ENCODE measurements at regions not wholly inside any gene's neighbourhood (a gene's known extent, or its start where the extent isn't known, plus 50 kb on each side); places are given as distances from the start of the nearest gene placed in this dataset.

DNA sequence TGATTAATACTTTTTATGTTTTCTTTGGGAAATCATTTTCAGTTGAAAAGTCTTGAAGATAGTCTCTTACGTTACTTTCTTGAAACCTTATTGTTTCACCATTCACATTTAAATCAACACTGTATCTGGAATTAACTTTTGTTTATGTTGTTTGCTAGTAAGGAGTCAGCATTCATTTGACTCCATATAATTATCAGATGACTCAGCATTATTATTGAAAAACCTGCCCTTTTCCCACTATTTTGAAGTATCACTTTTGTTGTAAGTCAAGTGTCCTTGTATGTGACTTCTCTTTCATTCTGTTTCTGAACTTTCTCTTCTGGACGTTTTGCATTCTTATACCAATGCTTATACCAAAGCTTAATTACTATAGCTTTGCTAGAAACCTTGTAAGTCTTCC is 186.1 kb upstream of the KLF12 start:
- ATAC-seq (ENCODE audit: low read depth) (no peak), DNase-seq (ENCODE audit: low spot score in 2 of 2) (no peak)
- Mint-ChIP-seq H3K9me3 (no peaks in the 10 kb centered on the region), H3K27me3 (peaks cover 4% of the 10 kb centered on the region), H3K27ac (no peak overlapping the region), H3K4me1 (peaks cover 3% of the 10 kb centered on the region), H3K36me3 (no peaks in the 10 kb centered on the region), H3K4me3 (no peak overlapping the region)

DNA sequence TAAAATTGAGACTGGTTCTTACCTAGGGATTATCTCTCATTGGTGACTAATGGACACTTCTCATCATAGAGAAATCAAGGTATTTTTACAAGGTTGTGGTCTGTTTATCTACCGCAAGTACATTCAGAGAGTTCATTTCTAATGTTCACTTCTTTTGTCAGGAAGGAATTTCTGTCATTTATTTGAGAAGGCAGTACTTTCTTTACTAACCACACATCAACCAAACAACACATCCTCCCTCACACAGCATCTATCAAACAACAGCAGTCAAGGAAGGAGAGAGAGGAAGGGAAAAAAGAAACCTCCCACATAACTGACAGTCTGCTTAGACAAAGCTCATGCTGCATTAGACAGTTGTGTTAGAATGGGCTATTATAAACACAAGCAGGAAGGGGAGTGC is 182.3 kb upstream of the KLF12 start:
- no peak for DNase-seq (ENCODE audit: low spot score in 2 of 2)
- no peak for ATAC-seq (ENCODE audit: low read depth)
- H3K4me3 Mint-ChIP-seq, result no peak overlapping the region

DNA sequence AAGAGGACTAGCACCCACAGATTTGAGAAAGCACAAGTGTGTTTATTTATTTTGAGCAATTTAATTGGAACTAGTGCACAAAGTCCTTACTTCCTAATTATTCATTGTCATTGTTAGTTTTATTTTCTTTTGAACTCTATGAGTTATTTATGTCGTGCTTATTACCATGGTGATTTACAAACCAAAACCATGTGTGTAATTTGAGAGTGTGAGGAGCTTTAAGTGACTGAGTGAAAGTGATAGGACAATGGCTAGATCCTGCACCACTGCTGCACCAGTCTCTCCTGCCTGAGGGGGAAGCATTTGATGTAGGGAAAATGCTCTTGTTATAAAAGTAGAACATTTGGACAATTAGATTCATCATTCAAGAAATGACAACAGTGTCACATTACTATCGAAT is 172.3 kb upstream of the KLF12 start:
- ATAC-seq (ENCODE audit: low read depth) (peak; percentile 57), DNase-seq (ENCODE audit: low spot score in 2 of 2) (no peak)
- Mint-ChIP-seq H3K4me1 (no peaks in the 10 kb centered on the region), H3K27ac (no peak overlapping the region), H3K9me3 (peaks cover 2% of the 10 kb centered on the region), H3K36me3 (peaks cover 2% of the 10 kb centered on the region), H3K27me3 (peaks cover 5% of the 10 kb centered on the region), H3K4me3 (no peak overlapping the region)

More for the DNA sequence above, 182.3 kb upstream of the KLF12 start:
- no peaks in the 10 kb centered on the region for H3K9me3 Mint-ChIP-seq
- H3K27me3 Mint-ChIP-seq, result peaks cover 1% of the 10 kb centered on the region
- H3K27ac Mint-ChIP-seq, result no peak overlapping the region
- peaks cover 3% of the 10 kb centered on the region for H3K4me1 Mint-ChIP-seq
- no peaks in the 10 kb centered on the region for H3K36me3 Mint-ChIP-seq

- peaks cover 2% of the 10 kb centered on the region for H3K36me3 Mint-ChIP-seq
- H3K27me3 Mint-ChIP-seq, result peaks cover 5% of the 10 kb centered on the region
- no peak overlapping the region for H3K27ac Mint-ChIP-seq
- ATAC-seq (ENCODE audit: low read depth), result no peak
- peaks cover 2% of the 10 kb centered on the region for H3K9me3 Mint-ChIP-seq
- DNase-seq (ENCODE audit: low spot score in 2 of 2), result no peak
- no peak overlapping the region for H3K4me3 Mint-ChIP-seq
- no peaks in the 10 kb centered on the region for H3K4me1 Mint-ChIP-seq
These were observed 171.7 kb upstream of the KLF12 start for GRCh38 chr13:74305876-74306275.

DNA sequence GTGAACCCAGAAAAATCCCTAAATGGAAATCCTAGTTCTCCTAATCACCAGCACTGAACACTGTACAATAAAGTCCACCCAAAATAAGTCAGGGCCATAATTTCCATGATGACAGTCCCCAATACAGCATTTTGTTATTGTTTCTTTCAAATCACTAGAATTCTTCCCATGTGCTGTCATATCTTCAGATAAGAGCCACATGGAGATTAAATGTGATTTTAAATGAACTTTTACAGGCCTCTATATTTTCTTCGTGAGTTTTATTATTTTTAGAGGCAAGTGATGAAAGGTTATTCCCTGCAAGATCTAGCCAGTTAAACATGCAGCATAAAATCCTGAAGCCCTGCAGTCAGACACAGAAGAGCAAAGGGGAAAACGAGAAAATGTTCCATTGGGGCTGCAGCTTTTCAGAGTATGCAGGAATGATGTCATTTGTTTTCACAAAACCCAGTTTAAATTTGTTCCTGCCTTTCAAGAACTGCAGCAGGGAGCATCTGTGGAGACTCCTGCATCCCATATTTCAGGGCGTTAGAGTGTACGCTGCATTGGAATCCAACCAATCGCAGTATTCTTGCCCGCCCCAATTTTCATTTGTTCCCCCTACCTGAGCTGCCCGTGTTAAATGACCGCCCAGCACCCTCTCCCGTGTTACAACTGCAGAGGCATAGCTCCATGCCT is 167.2 kb upstream of the KLF12 start:
- Mint-ChIP-seq H3K27me3 (no peaks in the 10 kb centered on the region), H3K4me1 (peaks cover 10% of the 10 kb centered on the region), H3K27ac (no peak overlapping the region), H3K9me3 (no peaks in the 10 kb centered on the region), H3K36me3 (no peaks in the 10 kb centered on the region), H3K4me3 (no peak overlapping the region)
- DNase-seq (ENCODE audit: low spot score in 2 of 2), result no peak
- ATAC-seq (ENCODE audit: low read depth), result no peak

GRCh38 chr13:74300162-74300561 is 166.0 kb upstream of the KLF12 start:
- H3K4me3 Mint-ChIP-seq, result no peak overlapping the region
- ATAC-seq (ENCODE audit: low read depth) (no peak), DNase-seq (ENCODE audit: low spot score in 2 of 2) (no peak)
- no peak overlapping the region for H3K27ac Mint-ChIP-seq
- peaks cover 10% of the 10 kb centered on the region for H3K4me1 Mint-ChIP-seq
- no peaks in the 10 kb centered on the region for H3K9me3 Mint-ChIP-seq
- no peaks in the 10 kb centered on the region for H3K36me3 Mint-ChIP-seq
- no peaks in the 10 kb centered on the region for H3K27me3 Mint-ChIP-seq

GRCh38 chr13:74299721-74300120 is 165.5 kb upstream of the KLF12 start:
- H3K27ac Mint-ChIP-seq, result no peak overlapping the region
- H3K4me3 Mint-ChIP-seq, result no peak overlapping the region
- no peaks in the 10 kb centered on the region for H3K9me3 Mint-ChIP-seq
- no peaks in the 10 kb centered on the region for H3K36me3 Mint-ChIP-seq
- no peaks in the 10 kb centered on the region for H3K27me3 Mint-ChIP-seq
- H3K4me1 Mint-ChIP-seq, result peaks cover 10% of the 10 kb centered on the region
- ATAC-seq (ENCODE audit: low read depth) (peak; percentile 24), DNase-seq (ENCODE audit: low spot score in 2 of 2) (no peak)

DNA sequence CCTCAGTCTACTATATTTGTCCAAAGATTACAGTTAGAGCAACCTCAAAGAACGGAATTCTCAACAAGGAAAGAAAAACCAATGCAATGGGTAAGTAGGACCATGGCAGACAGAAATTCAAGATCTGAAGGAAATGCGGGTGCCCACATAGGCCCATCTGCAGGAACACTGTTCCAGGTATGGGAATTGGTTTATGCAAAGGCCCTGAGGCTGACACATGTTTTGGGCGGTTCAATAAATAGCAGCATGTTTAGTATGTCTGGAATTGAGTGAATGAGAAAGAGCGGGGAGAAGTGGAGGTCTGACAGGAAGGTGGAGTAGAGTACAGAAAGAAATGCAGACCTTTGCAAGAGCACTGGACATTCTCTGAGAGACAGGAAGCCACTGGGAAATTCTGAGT is 164.7 kb upstream of the KLF12 start:
- no peak for ATAC-seq (ENCODE audit: low read depth)
- H3K36me3 Mint-ChIP-seq, result no peaks in the 10 kb centered on the region
- DNase-seq (ENCODE audit: low spot score in 2 of 2), result no peak
- H3K9me3 Mint-ChIP-seq, result no peaks in the 10 kb centered on the region
- no peaks in the 10 kb centered on the region for H3K27me3 Mint-ChIP-seq
- no peak overlapping the region for H3K4me3 Mint-ChIP-seq
- H3K27ac Mint-ChIP-seq, result no peak overlapping the region
- peaks cover 10% of the 10 kb centered on the region for H3K4me1 Mint-ChIP-seq

- Mint-ChIP-seq H3K27me3 (no peaks in the 10 kb centered on the region), H3K9me3 (no peaks in the 10 kb centered on the region), H3K4me1 (peaks cover 33% of the 10 kb centered on the region), H3K36me3 (no peaks in the 10 kb centered on the region), H3K27ac (peak overlapping the region; percentile 98), H3K4me3 (peak overlapping the region; percentile 83)
- ATAC-seq (ENCODE audit: low read depth) (peak; percentile 81), DNase-seq (ENCODE audit: low spot score in 2 of 2) (peak; percentile 39 to 71)
These were observed 155.9 kb upstream of the KLF12 start for GRCh38 chr13:74289861-74290773.

- Mint-ChIP-seq H3K36me3 (no peaks in the 10 kb centered on the region), H3K9me3 (no peaks in the 10 kb centered on the region), H3K27me3 (no peaks in the 10 kb centered on the region)
These were observed 154.9 kb upstream of the KLF12 start for GRCh38 chr13:74289107-74289506.

GRCh38 chr13:74288361-74288911 is 154.2 kb upstream of the KLF12 start:
- Mint-ChIP-seq H3K27ac (peak overlapping the region; percentile 98), H3K36me3 (no peaks in the 10 kb centered on the region), H3K9me3 (no peaks in the 10 kb centered on the region), H3K4me1 (peaks cover 33% of the 10 kb centered on the region), H3K4me3 (peak overlapping the region; percentile 86), H3K27me3 (no peaks in the 10 kb centered on the region)
- DNase-seq (ENCODE audit: low spot score in 2 of 2), result peak; percentile 30 to 33
- ATAC-seq (ENCODE audit: low read depth), result peak; percentile 9

More at GRCh38 chr13:74289107-74289506, 154.9 kb upstream of the KLF12 start:
- peak overlapping the region; percentile 8 for H3K4me3 Mint-ChIP-seq
- ATAC-seq (ENCODE audit: low read depth) (no peak), DNase-seq (ENCODE audit: low spot score in 2 of 2) (no peak)
- H3K4me1 Mint-ChIP-seq, result peaks cover 33% of the 10 kb centered on the region
- H3K27ac Mint-ChIP-seq, result peak overlapping the region; percentile 98

DNA sequence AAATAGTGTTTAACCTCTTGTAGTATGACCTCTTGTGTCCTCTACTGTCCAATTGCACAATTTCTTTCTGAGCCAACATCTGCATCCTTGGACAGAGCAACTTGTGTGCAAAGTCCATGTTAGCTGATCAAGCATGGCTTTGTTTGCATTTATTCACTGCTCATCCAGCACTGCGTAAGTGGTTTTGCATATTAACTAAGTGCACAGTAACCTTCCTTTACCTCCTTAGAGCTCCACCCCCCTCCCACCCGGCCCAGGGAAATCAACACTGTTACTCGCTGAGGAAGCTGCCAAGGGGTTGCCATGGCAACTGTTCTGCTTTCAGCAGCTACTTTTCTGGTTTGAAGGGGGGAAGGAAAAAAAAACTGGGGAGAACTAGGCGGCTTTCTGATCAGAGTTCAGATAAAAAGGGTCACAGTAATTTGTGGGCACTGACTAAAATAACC is 153.5 kb upstream of the KLF12 start:
- no peaks in the 10 kb centered on the region for H3K36me3 Mint-ChIP-seq
- H3K4me3 Mint-ChIP-seq, result peak overlapping the region; percentile 86
- no peaks in the 10 kb centered on the region for H3K9me3 Mint-ChIP-seq
- peaks cover 33% of the 10 kb centered on the region for H3K4me1 Mint-ChIP-seq
- H3K27ac Mint-ChIP-seq, result peak overlapping the region; percentile 98
- no peaks in the 10 kb centered on the region for H3K27me3 Mint-ChIP-seq
- ATAC-seq (ENCODE audit: low read depth), result peak; percentile 61
- DNase-seq (ENCODE audit: low spot score in 2 of 2), result peak; percentile 62 to 82

DNA sequence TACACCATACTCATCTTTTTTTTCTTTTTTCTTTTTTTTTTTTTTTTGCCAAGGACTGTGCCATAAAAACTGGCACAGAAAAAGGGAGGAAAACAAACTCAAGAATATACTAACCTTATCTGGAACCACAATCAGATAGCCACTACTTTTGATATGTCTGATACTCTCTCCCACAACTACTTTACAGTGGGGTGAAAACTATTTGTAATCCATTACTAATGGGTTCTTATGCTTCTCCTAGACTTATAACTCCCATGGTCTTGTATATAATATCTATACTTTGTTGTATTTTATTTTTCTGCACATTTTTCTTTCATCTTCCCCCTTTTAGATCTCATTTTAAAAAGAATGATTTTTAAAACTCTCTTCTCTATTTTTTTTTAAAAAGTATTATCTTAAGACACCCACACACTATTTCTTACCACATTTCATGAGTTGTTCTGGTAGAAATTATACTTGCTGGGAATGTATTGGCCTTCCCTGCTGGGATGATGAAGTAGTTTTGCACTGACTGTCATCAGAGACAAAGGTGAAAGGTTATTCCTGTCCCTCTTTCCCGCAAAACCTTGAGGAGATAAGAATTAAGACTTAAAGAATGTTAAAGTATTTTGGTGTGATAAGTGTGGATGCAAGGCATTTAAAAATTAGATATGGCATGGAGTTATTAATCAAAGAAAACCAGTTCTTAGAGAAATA is 146.7 kb upstream of the KLF12 start:
- Mint-ChIP-seq H3K36me3 (peaks cover 2% of the 10 kb centered on the region), H3K27ac (no peak overlapping the region)
- no peak for ATAC-seq (ENCODE audit: low read depth)

More for the DNA sequence above, 146.7 kb upstream of the KLF12 start:
- no peak overlapping the region for H3K4me3 Mint-ChIP-seq
- no peak for DNase-seq (ENCODE audit: low spot score in 2 of 2)
- no peaks in the 10 kb centered on the region for H3K9me3 Mint-ChIP-seq
- peaks cover 5% of the 10 kb centered on the region for H3K27me3 Mint-ChIP-seq
- H3K4me1 Mint-ChIP-seq, result peaks cover 2% of the 10 kb centered on the region
